ENCODE measurements at regions not wholly inside any gene's neighbourhood (a gene's known extent, or its start where the extent isn't known, plus 50 kb on each side); places are given as distances from the start of the nearest gene placed in this dataset.

DNA sequence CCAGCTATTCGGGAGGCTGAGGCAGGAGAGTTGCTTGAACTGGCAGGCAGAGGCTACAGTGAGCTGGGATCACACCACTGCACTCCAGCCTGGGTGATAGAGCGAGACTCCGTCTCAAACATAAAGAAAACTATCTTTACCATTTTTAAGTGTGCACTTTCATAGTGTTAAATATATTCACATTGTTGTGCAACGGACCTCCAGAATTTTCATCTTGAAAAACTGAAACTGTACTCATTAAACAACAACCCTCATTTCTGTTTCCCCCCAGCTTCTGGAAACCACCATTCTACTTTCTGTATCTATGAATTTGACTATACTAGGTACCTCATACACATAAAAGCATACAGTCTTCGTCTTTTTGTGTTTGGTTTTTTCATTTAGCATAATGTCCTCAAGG, 375.1 kb downstream of the SHQ1 start:
- TF ChIP-seq, protein P1, sequence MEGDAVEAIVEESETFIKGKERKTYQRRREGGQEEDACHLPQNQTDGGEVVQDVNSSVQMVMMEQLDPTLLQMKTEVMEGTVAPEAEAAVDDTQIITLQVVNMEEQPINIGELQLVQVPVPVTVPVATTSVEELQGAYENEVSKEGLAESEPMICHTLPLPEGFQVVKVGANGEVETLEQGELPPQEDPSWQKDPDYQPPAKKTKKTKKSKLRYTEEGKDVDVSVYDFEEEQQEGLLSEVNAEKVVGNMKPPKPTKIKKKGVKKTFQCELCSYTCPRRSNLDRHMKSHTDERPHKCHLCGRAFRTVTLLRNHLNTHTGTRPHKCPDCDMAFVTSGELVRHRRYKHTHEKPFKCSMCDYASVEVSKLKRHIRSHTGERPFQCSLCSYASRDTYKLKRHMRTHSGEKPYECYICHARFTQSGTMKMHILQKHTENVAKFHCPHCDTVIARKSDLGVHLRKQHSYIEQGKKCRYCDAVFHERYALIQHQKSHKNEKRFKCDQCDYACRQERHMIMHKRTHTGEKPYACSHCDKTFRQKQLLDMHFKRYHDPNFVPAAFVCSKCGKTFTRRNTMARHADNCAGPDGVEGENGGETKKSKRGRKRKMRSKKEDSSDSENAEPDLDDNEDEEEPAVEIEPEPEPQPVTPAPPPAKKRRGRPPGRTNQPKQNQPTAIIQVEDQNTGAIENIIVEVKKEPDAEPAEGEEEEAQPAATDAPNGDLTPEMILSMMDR (IDR thresholded peaks at IDR 0.05), result no peak
- TF ChIP-seq EZH2 (IDR thresholded peaks at IDR 0.05) (no peak), EZH2phosphoT487 (IDR thresholded peaks at IDR 0.05) (no peak)
